ENCODE measurements at regions not wholly inside any gene's neighbourhood (a gene's known extent, or its start where the extent isn't known, plus 50 kb on each side); places are given as distances from the start of the nearest gene placed in this dataset.

DNA sequence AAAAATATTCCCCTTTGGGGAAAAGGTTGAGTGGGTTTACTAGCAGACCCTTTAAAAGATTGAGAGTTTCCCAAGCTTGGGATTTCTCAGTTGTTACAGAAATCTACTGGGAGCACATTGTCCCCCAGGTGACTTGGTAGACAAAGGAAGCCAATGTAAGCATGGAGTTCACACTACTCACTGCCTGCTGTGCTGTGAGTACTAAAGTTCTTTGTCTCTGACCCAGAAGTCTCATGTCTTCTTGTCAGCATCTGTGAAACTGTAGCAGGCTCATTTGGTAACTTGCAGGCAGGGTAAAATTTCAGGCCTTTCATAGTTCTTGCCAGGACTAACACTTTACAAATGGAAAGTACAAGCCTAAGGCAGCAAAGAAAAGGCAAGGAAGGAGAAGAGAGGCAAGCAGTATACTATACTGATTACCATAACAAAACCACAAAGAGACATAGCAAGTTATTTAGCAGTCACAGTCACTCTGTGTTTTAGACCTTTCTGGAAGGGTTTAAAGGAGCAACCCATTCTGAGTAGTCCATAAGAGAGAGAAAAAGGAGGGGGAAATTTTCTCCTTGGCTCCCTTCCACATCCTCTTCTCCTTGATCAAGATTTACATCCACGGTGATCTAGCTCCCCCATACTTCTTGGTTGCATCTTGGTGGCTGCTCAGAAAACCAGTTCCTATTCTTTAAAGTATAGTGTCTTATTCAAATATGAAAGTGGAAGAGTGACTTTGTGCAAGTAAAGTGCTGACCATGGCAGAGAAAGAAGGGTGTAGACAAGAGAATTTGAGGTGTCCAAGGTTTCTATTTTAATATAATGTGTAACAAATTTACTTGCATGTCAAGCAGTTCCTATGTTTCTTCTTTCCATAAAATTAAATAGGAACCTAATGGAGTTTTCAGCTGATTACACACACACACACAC lies 160.0 kb upstream of the PDE5A start:
- ChIA-PET POLR2A (no interaction called here), CTCF (interaction anchor here (1.1 to 2.1 kb wide), 2 partner anchors 38 to 230 kb away, joined by 3 to 14 read pairs; no protein-coding TSS in a partner anchor)
- no peaks in the 10 kb centered on the region for H3K79me2 ChIP-seq (ENCODE audit: control insufficient read depth, insufficient read depth, low read length)
- DNase-seq (ENCODE audit: low read depth, low spot score) (no peak), FAIRE-seq (no peak)
- no peaks in the 10 kb centered on the region for H3K9me3 ChIP-seq (replicated peaks; ENCODE audit: control insufficient read depth, insufficient read depth, low read length)
- H3K4me1 ChIP-seq (ENCODE audit: control insufficient read depth, extremely low read depth, insufficient read depth, low read length): no peaks in the 10 kb centered on the region
- no peak overlapping the region for H3K9ac ChIP-seq (replicated peaks; ENCODE audit: extremely low read depth, insufficient read depth, low read length)
- dilution Hi-C loops (cut with MboI; ENCODE audit: extremely low pct_ligation_motif_present, low sequenced_read_pairs): no loop called here
- TF ChIP-seq GATA2 (IDR thresholded peaks at IDR 0.05; ENCODE audit: insufficient read depth, insufficient read length, low read depth, low read length): no peak
- no peak for TF ChIP-seq POLR2A (IDR thresholded peaks at IDR 0.05; ENCODE audit: low read depth, low read length)
- no peak for TF ChIP-seq FOS (IDR thresholded peaks at IDR 0.05; ENCODE audit: borderline replicate concordance, insufficient read depth, low read length)
- TF ChIP-seq, protein P1, sequence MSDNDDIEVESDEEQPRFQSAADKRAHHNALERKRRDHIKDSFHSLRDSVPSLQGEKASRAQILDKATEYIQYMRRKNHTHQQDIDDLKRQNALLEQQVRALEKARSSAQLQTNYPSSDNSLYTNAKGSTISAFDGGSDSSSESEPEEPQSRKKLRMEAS (IDR thresholded peaks at IDR 0.05; ENCODE audit: insufficient read depth, insufficient read length): no peak
- no peak for TF ChIP-seq POLR2AphosphoS5 (IDR thresholded peaks at IDR 0.05; ENCODE audit: insufficient read depth, low read depth, low read length)
- no peak for TF ChIP-seq JUN (IDR thresholded peaks at IDR 0.05; ENCODE audit: borderline replicate concordance, insufficient read depth, insufficient read length, low read depth)
- TF ChIP-seq MYC (IDR thresholded peaks at IDR 0.05; ENCODE audit: low read depth, low read length): no peak
- TF ChIP-seq EZH2 (IDR thresholded peaks at IDR 0.05; ENCODE audit: borderline replicate concordance, low read depth, low read length, severe bottlenecking): no peak
- intact Hi-C loops (cut with micrococcal nuclease): loop anchor here (5.0 kb wide), 1 partner anchor 806 kb away; no protein-coding TSS in a partner anchor
- no peaks in the 10 kb centered on the region for H3K9me1 ChIP-seq (replicated peaks; ENCODE audit: control insufficient read depth, extremely low read depth, insufficient read depth, low read length)
- H4K20me1 ChIP-seq (replicated peaks; ENCODE audit: control insufficient read depth, extremely low read depth, insufficient read depth, low read length): no peaks in the 10 kb centered on the region
- H2AFZ ChIP-seq (ENCODE audit: low read depth, low read length): no peak overlapping the region
- H3K36me3 ChIP-seq (ENCODE audit: control insufficient read depth in 2 of 2, extremely low read depth in 1 of 2, insufficient read depth in 2 of 2, low read length in 2 of 2): no peaks in the 10 kb centered on the region
- no TSS peak for BruUV-seq (replicated peaks)
- peaks cover 4% of the 10 kb centered on the region in 2 experiments for H3K27me3 ChIP-seq (ENCODE audit: control insufficient read depth in 2 of 2, insufficient read depth in 2 of 2, low read length in 2 of 2)
- no peak overlapping the region for H3K27ac ChIP-seq (ENCODE audit: insufficient read depth, low read depth, low read length)
- no peak overlapping the region for H3K4me2 ChIP-seq (ENCODE audit: insufficient read depth, low read length)
- H3K4me3 ChIP-seq (replicated peaks in 1 of 3; ENCODE audit: insufficient read depth in 1 of 3, low read depth in 1 of 3, low read length in 3 of 3): no peak overlapping the region
